SK-N-SH treated with all-trans-retinoic acid at 6 μM for 48 hours (cell line): ENCODE measurements at regions not wholly inside any gene's neighbourhood (a gene's known extent, or its start where the extent isn't known, plus 50 kb on each side); places are given as distances from the start of the nearest gene placed in this dataset.

Experiments used
- ESRRG ChIP-seq: fragments of 250-450 bp; sonication (Bioruptor Pico); IDR thresholded peaks from 2 replicates; pipeline ENCODE4 v1.6.1; 2021; ENCODE audit warnings: mild to moderate bottlenecking
- GLIS3 ChIP-seq: fragments of 250-450 bp; sonication (Bioruptor Pico); IDR thresholded peaks from 2 replicates; pipeline ENCODE4 v1.5.0; 2020; ENCODE audit warnings: mild to moderate bottlenecking, moderate library complexity
- PATZ1 ChIP-seq: fragments of 250-450 bp; sonication (Bioruptor Pico); IDR thresholded peaks from 2 replicates; pipeline ENCODE4 v1.8.0; 2020; ENCODE audit warnings: mild to moderate bottlenecking, moderate library complexity, borderline replicate concordance
- TOX ChIP-seq: fragments of 250-450 bp; sonication (Bioruptor Pico); IDR thresholded peaks from 2 replicates; pipeline ENCODE4 v1.8.0; 2021; ENCODE audit warnings: mild to moderate bottlenecking, moderate library complexity, borderline replicate concordance
- ZC3H10 ChIP-seq: fragments of 250-450 bp; sonication (Bioruptor Pico); IDR thresholded peaks from 2 replicates; pipeline ENCODE4 v1.5.1; 2021; ENCODE audit warnings: mild to moderate bottlenecking, moderate library complexity
- ZFP3 ChIP-seq: fragments of 250-450 bp; sonication (Bioruptor Pico); IDR thresholded peaks from 2 replicates; pipeline ENCODE4 v1.5.0; 2020; ENCODE audit warnings: mild to moderate bottlenecking, moderate library complexity
- ZFP30 ChIP-seq: fragments of 450-650 bp; formaldehyde crosslinking; IDR thresholded peaks from 2 replicates; pipeline ENCODE4 v1.5.0; 2022; ENCODE audit warnings: mild to moderate bottlenecking, moderate library complexity

GRCh38 chr14:101454229-101454628 lies 107.1 kb upstream of the DIO3 start:
- TF ChIP-seq ZFP3 (CRISPR knock-in tag), result no peak
- no peak for TF ChIP-seq TOX (CRISPR knock-in tag)
- no peak for TF ChIP-seq ESRRG (CRISPR knock-in tag)
- no peak for TF ChIP-seq GLIS3 (CRISPR knock-in tag)
- no peak for TF ChIP-seq ZFP30 (CRISPR knock-in tag)
- TF ChIP-seq ZC3H10 (CRISPR knock-in tag), result no peak
- TF ChIP-seq PATZ1, result no peak
